ENCODE measurements at regions not wholly inside any gene's neighbourhood (a gene's known extent, or its start where the extent isn't known, plus 50 kb on each side); places are given as distances from the start of the nearest gene placed in this dataset.
"Not testable (repeated sequence)": the region's sequence is repeated elsewhere in the genome, so short reads cannot be mapped to it uniquely, and the experiment has no call there.

DNA sequence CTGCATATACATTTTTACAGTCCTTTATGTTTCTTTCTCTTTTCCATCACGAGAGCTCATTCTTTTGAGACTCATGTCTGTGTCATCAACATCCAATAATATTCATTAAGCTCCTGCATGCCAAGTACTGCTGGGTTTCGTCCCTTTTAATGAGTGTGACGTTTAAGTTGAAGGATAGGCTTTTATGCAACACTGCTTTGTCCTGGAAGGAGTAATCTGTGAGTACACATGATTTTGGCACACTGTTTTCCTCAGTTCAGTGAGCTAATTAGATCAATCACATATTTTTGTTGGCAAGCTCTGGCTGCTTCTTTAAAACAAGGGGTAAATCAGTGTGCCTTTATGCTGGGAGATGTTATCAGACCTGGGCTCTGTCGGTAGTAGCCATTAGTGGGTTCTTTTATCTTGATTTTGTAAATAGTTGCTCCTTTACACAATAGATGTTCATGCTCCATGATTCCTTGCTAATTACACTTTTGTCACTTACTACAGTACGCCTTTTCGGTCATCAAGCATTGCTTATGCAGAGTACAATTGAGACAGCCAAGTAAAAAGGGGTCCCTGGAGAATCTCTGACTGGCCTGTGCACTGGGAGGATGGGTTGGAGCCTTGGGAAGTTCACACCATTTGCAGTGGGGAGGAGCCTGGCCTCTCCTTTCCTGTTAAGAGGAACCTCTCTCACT, 132.6 kb downstream of the FHIP1A start:
- DNase-seq (ENCODE audit: low read depth), result peak; percentile 72
- no peak overlapping the region for H3K4me3 ChIP-seq (ENCODE audit: low read depth, low read length)
- TF ChIP-seq, protein P1, sequence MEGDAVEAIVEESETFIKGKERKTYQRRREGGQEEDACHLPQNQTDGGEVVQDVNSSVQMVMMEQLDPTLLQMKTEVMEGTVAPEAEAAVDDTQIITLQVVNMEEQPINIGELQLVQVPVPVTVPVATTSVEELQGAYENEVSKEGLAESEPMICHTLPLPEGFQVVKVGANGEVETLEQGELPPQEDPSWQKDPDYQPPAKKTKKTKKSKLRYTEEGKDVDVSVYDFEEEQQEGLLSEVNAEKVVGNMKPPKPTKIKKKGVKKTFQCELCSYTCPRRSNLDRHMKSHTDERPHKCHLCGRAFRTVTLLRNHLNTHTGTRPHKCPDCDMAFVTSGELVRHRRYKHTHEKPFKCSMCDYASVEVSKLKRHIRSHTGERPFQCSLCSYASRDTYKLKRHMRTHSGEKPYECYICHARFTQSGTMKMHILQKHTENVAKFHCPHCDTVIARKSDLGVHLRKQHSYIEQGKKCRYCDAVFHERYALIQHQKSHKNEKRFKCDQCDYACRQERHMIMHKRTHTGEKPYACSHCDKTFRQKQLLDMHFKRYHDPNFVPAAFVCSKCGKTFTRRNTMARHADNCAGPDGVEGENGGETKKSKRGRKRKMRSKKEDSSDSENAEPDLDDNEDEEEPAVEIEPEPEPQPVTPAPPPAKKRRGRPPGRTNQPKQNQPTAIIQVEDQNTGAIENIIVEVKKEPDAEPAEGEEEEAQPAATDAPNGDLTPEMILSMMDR (conservative IDR thresholded peaks at IDR 0.05; ENCODE audit: low read depth, low read length), result no peak

DNA sequence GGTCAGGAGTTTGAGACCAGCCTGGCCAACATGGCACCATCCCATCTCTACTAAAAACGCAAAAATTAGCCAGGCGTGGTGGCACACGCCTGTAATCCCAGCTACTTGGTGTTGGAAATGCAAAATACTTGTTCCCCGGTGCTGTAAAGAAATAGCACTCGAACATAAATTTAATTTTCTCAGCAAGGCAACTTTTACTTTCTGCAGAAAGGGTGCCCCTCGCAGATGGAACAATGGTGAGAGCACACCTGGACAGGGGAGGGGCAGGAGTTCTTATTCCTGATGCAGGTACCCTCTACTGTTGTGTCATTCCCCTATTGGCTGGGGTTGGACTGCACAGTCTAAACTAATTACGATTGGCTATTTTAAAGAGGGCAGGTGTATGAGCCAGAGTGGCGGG, 139.7 kb downstream of the FHIP1A start:
- H3K4me3 ChIP-seq (ENCODE audit: low read depth, low read length), result no peak overlapping the region
- no peak for DNase-seq (ENCODE audit: low read depth)
- TF ChIP-seq, protein P1 (conservative IDR thresholded peaks at IDR 0.05; ENCODE audit: low read depth, low read length), result no peak

DNA sequence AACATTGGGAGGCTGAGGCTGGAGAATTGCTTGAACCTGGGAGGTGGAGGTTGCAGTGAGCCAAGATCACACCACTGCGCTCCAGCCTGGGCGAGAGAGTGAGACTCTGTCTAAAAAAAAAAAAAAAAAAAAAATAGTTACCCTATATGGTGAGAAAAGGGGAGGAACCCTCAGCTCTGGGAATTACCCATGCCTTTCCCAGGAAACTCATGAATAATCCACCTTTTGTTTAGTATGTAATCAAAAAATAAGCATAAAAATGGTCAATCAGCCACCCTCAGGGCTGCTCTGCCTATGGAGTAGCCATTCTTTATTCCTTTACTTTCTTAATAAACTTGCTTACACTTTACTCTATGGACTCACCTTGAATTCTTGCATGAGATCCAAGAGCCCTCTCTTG, 140.4 kb downstream of the FHIP1A start:
- H3K4me3 ChIP-seq (ENCODE audit: low read depth, low read length); DNase-seq (ENCODE audit: low read depth): not testable (repeated sequence)

DNA sequence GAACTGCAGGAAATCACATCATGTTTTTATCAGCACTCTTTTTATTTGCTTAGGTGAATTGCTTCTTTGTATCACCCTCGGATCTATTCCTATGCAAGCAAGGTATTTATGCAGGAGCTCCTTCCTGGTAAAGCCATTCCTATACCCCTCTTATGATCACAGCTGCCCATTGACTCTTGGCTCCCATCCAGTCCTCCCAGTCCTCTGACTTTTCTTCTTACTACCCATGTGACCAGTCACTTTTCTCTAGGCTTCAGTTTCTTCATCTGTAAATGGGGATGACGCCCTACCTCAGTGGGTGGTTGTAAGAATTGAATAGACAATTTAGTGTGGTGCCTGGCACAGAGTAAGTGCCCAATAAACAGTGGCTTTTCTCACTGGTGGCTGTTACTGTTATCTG, 144.9 kb downstream of the FHIP1A start:
- DNase-seq (ENCODE audit: low read depth), result no peak
- no peak overlapping the region for H3K4me3 ChIP-seq (ENCODE audit: low read depth, low read length)
- TF ChIP-seq, protein P1 (conservative IDR thresholded peaks at IDR 0.05; ENCODE audit: low read depth, low read length), result no peak

DNA sequence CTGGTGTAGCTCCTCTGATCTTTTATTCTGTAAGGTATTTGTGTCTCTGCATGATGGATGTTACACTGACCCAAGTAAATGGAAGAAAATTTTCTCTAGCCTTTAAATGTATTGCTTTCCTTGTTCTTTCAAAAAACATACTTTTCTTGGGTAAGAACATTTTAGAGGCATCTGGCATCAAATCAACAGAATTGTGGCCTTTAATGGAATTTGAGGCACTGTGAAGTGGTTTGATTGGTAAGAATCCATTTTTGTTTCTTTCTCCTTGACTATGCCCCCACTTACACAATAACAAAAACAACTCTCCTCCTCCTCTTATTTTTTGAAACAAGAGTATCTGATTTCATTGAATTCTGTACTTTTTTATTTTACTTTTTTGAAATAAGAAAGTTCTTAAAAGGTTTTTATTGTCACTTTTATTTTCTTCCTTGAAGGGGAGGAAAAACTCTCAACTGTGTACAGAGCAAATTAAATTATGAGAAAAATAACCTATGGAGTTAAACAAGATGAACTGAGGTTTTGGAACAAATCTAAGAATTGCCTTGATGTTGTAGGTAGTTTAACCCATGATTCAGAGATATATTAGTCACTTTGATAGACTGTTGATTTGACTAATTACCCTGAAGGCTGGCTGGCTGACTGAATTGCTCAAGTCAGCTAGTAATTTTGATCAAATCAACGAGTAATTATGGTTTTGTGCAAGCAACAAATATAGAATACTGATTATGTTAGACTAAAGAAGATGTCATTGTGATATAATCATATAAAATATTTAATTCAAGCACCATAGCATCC, 146.4 kb downstream of the FHIP1A start:
- TF ChIP-seq, protein P1 (conservative IDR thresholded peaks at IDR 0.05; ENCODE audit: low read depth, low read length), result no peak
- no peak overlapping the region for H3K4me3 ChIP-seq (ENCODE audit: low read depth, low read length)
- DNase-seq (ENCODE audit: low read depth), result no peak

DNA sequence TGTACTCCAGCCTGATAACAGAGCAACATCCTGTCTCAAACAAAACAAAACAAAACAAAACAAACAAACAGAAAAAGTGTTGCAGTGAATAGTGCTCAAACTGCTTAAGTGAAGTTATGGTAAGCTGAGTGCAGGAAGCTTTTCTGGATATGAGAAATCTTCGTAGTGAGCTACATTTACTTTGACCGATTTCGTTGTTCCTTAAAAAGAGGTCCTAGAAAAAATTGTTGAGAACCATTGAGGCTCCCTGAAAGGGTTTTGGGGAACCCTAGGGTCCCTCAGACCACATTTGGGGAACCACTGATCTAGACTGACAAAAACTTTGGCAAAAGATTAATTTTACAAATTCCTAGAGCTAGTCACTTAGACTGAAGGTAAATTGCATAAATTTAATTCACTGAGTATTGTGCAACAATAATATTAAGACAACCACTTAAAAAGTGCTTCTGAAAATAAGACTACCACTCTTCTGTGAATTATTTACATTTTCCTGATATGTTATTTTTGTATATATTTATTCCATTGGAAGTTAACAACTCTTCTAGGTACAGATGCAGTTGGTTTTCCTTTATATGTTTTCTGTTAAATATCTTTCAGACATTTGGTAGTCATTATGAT, 149.6 kb downstream of the FHIP1A start:
- DNase-seq (ENCODE audit: low read depth), result no peak
- TF ChIP-seq, protein P1 (conservative IDR thresholded peaks at IDR 0.05; ENCODE audit: low read depth, low read length), result no peak
- no peak overlapping the region for H3K4me3 ChIP-seq (ENCODE audit: low read depth, low read length)

DNA sequence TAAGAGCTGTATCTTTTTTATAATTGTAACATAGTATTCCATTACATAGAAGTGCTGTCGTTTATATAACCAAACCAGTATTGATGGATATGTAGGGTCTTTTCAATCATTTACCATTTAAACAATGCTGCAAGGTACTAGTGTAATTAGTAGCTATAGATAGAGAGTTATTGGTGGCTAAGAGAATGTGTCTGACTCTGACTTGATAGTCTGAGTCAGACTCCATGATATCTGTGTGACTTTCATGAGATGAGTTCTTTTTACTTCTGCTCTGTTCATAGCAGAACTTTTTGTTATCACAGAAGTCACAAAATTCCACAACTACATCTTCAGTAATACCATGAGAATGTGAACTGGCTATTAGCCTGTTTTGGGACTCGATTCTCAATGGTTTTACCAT, 150.6 kb downstream of the FHIP1A start:
- TF ChIP-seq, protein P1 (conservative IDR thresholded peaks at IDR 0.05; ENCODE audit: low read depth, low read length), result no peak
- no peak overlapping the region for H3K4me3 ChIP-seq (ENCODE audit: low read depth, low read length)
- no peak for DNase-seq (ENCODE audit: low read depth)
